ENCODE measurements at regions not wholly inside any gene's neighbourhood (a gene's known extent, or its start where the extent isn't known, plus 50 kb on each side); places are given as distances from the start of the nearest gene placed in this dataset.

GRCh38 chr20:1838556-1839279, 56.5 kb upstream of the SIRPA start:
- DNase-seq (ENCODE audit: low read depth), result no peak
- no peak for TF ChIP-seq CTCF (IDR thresholded peaks at IDR 0.05; ENCODE audit: insufficient read depth, low read length, poor library complexity, severe bottlenecking)
- no peak overlapping the region for H3K4me3 ChIP-seq (ENCODE audit: low read depth, low read length)

GRCh38 chr20:1835186-1836035, 59.8 kb upstream of the SIRPA start:
- DNase-seq (ENCODE audit: low read depth), result no peak
- no peak for TF ChIP-seq CTCF (IDR thresholded peaks at IDR 0.05; ENCODE audit: insufficient read depth, low read length, poor library complexity, severe bottlenecking)
- Histone ChIP-seq H3K36me3 (ENCODE audit: control insufficient read depth, insufficient read depth, low read length) (no peaks in the 10 kb centered on the region), H3K4me3 (ENCODE audit: low read depth, low read length) (no peak overlapping the region), H3K27me3 (ENCODE audit: control insufficient read depth, insufficient read depth, low read length) (no peaks in the 10 kb centered on the region)

More at GRCh38 chr20:1838556-1839279, 56.5 kb upstream of the SIRPA start:
- no peaks in the 10 kb centered on the region for H3K36me3 ChIP-seq (ENCODE audit: control insufficient read depth, insufficient read depth, low read length)
- no peaks in the 10 kb centered on the region for H3K27me3 ChIP-seq (ENCODE audit: control insufficient read depth, insufficient read depth, low read length)

- H3K36me3 ChIP-seq (ENCODE audit: control insufficient read depth, insufficient read depth, low read length), result no peaks in the 10 kb centered on the region
- no peak for TF ChIP-seq CTCF (IDR thresholded peaks at IDR 0.05; ENCODE audit: insufficient read depth, low read length, poor library complexity, severe bottlenecking)
- no peak overlapping the region for H3K4me3 ChIP-seq (ENCODE audit: low read depth, low read length)
- H3K27me3 ChIP-seq (ENCODE audit: control insufficient read depth, insufficient read depth, low read length), result no peaks in the 10 kb centered on the region
- DNase-seq (ENCODE audit: low read depth), result no peak
Measured at GRCh38 chr20:1833728-1834726, 61.2 kb upstream of the SIRPA start.

- H3K4me3 ChIP-seq (ENCODE audit: low read depth, low read length), result no peak overlapping the region
- no peak for DNase-seq (ENCODE audit: low read depth)
- TF ChIP-seq CTCF (IDR thresholded peaks at IDR 0.05; ENCODE audit: insufficient read depth, low read length, poor library complexity, severe bottlenecking), result no peak
- H3K27me3 ChIP-seq (ENCODE audit: control insufficient read depth, insufficient read depth, low read length), result no peaks in the 10 kb centered on the region
- H3K36me3 ChIP-seq (ENCODE audit: control insufficient read depth, insufficient read depth, low read length), result no peaks in the 10 kb centered on the region
Measured at GRCh38 chr20:1833216-1833615, 62.0 kb upstream of the SIRPA start.

GRCh38 chr20:1832634-1833033, 62.6 kb upstream of the SIRPA start:
- no peaks in the 10 kb centered on the region for H3K36me3 ChIP-seq (ENCODE audit: control insufficient read depth, insufficient read depth, low read length)
- no peak overlapping the region for H3K4me3 ChIP-seq (ENCODE audit: low read depth, low read length)
- no peak for TF ChIP-seq CTCF (IDR thresholded peaks at IDR 0.05; ENCODE audit: insufficient read depth, low read length, poor library complexity, severe bottlenecking)
- no peaks in the 10 kb centered on the region for H3K27me3 ChIP-seq (ENCODE audit: control insufficient read depth, insufficient read depth, low read length)
- DNase-seq (ENCODE audit: low read depth), result no peak

Data from kidney epithelial cell (primary cell).